ENCODE measurements at regions not wholly inside any gene's neighbourhood (a gene's known extent, or its start where the extent isn't known, plus 50 kb on each side); places are given as distances from the start of the nearest gene placed in this dataset.
"Not testable (repeated sequence)": the region's sequence is repeated elsewhere in the genome, so short reads cannot be mapped to it uniquely, and the experiment has no call there.

DNA sequence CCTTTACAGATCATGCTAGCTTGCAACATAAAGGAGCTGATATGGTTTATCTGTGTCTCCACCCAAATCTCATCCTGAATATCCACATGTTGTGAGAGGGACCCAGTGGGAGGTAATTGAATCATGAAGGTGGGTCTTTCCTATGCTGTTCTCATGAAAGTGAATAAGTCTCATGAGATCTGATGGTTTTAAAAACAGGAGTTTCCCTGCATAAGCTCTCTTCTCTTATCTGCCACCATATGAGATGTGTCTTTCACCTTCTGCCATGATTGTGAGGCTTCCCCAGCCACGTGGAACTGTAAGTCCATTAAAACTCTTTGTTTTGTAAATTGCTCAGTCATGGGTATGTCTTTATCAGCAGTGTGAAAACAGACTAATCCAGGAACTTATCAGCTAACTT is 79.2 kb upstream of the PDHA2 start:
- TF ChIP-seq EZH2 (IDR thresholded peaks at IDR 0.05; ENCODE audit: borderline replicate concordance, low read depth, low read length, severe bottlenecking); CTCF (IDR thresholded peaks at IDR 0.05; ENCODE audit: extremely low read depth in 1 of 2, insufficient read depth in 1 of 2, low read depth in 1 of 2, low read length in 2 of 2); POLR2AphosphoS5 (IDR thresholded peaks at IDR 0.05; ENCODE audit: insufficient read depth, low read depth, low read length); JUN (IDR thresholded peaks at IDR 0.05; ENCODE audit: borderline replicate concordance, insufficient read depth, insufficient read length, low read depth); MAX (IDR thresholded peaks at IDR 0.05; ENCODE audit: insufficient read depth, insufficient read length); POLR2A (IDR thresholded peaks at IDR 0.05; ENCODE audit: low read depth, low read length); GATA2 (IDR thresholded peaks at IDR 0.05; ENCODE audit: insufficient read depth, insufficient read length, low read depth, low read length); MYC (IDR thresholded peaks at IDR 0.05; ENCODE audit: low read depth, low read length); FOS (IDR thresholded peaks at IDR 0.05; ENCODE audit: borderline replicate concordance, insufficient read depth, low read length): not testable (repeated sequence)

Measured in endothelial cell of umbilical vein (primary cell).